ENCODE measurements at regions not wholly inside any gene's neighbourhood (a gene's known extent, or its start where the extent isn't known, plus 50 kb on each side); places are given as distances from the start of the nearest gene placed in this dataset.

DNA sequence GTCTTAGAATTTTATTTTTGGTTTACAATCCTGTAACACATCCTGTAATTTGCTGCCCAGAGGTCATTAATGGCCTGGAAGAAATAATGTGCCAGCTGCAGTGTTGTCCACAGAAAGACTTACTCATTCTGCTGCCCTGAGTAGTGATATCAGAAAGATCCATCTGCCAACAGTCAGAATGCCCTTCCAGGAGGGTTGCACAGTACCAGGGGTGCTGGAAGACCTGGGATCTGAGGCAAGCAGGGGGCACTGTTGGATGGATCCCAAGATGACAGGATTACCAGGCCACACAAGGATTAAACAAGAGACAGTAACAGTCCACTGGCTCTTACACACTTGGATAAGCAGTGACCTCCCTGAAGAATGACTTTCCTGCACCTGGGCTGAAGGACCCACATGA lies 93.8 kb upstream of the TOP3B start:
- no peak for DNase-seq (ENCODE audit: low spot score)

DNA sequence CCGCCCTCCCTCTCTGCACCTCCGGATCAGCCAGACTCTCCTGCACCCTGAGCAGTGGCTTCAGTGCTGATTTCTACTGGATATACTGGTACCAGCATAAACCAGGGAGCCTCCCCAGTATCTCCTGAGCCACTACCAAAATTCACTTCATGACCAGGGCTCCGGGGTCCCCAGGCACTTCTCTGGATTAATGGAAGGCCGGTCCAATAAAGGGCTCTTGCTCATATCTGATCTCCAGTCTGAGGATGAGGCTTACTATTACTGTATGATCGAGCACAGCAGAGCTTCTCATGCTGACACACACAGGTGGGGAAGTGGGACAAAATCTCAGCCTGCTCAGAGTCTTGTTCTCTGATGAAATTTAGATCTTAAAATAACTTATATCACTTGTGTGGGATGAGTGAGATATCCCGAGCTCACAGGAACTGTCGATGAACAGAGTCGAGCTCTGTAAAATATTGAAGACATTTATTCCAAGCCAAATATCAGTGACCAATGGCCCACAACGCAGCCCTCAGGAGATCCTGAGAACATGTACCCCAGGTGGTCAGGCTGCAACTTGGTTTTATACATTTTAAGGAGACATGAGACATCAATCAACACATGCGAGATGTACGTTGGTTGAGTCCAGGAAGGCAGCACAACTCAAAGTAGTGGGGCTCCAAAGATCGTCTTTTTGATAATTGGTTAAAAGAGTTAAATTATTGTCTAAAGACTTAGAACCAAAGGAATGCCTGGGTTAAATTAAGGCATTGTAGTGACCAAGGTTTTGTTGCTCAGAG lies 93.0 kb upstream of the TOP3B start:
- DNase-seq (ENCODE audit: low spot score), result no peak

DNA sequence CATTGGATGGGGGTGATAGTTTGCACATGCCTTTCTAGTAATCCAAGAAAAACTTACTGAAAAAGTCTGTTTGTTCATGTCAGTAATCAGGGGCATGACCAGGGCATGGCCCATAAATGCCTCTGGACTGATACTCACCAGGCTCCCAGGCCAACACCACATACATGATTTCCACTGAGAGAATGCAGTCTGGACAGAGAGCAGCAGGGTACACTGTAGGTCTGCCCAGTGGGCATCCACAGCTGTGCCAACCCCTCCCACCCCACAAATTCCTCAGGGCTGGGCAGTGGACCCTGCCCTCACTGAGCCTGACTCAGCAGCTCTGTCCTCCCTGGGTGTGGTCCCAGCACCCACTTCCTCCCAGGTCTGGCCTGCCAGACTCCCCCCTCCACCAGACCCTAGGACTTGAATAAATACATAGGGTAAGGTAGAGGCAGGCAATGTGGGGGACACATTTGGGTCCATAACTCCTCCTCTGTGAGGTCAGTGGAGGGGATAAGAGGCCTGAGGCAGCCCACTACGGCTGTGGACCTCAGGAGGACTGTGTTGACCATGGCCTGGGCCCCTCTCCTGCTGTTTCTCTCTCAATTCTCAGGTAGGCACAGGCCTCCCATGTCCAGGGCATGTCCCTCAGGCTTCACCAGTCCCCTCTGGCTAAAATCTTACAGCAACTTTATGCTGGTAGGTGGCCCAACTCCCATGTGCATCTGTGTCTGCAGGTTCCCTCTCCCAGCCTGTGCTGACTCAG lies 92.2 kb upstream of the TOP3B start:
- no peak for DNase-seq (ENCODE audit: low spot score)

DNA sequence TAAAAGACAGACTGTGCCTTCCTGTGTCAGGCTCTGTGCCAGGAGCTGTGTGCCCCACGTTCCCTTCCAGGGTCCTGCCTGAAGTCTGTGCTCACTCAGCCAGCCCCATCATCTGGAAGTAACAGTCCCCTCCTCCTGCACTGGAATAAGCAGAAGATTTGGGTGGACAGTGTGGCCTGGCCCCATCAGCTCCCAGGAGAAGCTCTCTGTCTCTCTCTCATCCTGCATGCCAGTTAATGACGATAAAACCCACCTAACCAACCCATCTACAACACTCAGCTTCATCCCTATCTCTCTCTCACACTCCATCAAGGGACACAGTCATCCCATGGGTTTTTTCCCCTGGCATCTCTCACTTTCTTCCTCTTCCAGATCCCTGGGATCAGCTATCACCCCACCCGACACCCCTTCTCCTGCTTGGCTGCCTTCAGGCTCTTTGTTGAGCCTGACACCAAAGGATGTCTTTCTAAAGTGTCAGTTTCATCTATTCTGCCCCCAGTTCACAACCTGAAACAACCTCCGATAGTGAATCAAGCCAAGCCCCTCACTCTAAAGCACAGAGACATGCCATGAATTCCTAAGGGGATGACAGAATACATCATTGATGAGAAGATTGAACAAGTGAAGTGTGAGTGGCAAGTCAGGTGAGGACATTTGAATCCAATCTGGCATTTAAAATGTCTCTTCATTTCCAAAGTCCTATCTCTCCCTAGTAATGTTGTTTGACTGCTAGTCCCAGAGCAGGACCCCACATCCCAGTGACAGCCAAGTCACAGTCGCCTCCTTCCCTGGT lies 91.4 kb upstream of the TOP3B start:
- no peak for DNase-seq (ENCODE audit: low spot score)

DNA sequence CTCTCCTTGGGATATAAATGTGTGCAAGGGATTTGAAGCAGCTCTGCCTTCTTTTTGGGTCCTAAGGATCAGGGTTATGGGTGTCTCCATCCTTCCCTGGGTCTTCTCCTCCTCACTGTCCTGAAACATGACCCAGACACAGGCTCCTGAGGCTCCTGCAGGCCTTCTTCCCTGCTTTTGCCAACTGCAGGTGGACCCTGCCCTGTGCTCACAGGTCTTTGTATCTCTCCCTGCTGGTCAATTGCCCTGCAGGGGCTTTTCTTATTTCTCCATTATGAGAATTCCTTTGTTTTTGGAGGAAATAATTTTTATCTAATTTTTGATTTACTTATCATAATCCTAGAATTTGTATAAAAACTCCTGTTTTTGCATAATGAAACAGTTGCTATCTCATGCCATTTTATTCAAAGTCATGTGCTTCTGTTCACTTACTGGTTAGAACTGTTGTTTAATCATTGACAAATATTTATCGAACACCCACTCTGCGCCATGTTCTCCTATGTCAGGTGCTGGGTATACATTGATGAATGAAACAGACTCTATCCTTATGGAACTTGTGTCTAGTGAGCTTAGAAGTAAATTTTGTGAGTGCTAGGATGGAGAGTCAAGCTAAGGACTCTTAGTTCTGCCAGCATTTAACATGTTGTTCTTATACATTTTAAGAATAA lies 89.7 kb upstream of the TOP3B start:
- DNase-seq (ENCODE audit: low spot score), result no peak

DNA sequence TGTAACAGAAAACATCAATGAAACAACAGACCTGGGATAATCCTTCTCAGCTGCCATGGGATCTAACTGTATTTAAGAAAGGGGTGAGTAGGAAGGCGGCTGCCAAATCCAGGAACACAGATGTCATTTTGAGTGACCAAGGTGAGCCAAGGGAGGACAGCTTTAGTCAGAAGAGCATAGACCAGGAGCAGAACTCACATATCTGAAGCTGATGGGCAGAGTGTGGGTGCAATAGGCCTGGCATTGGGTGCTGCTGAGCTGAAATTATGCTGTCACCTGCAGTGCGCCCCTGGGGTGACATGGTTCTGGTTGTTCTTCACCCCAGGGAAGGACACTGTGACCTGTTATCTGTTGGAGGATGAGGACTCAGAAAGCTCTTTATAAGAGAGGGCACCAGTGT lies 88.9 kb upstream of the TOP3B start:
- no peak for DNase-seq (ENCODE audit: low spot score)

DNA sequence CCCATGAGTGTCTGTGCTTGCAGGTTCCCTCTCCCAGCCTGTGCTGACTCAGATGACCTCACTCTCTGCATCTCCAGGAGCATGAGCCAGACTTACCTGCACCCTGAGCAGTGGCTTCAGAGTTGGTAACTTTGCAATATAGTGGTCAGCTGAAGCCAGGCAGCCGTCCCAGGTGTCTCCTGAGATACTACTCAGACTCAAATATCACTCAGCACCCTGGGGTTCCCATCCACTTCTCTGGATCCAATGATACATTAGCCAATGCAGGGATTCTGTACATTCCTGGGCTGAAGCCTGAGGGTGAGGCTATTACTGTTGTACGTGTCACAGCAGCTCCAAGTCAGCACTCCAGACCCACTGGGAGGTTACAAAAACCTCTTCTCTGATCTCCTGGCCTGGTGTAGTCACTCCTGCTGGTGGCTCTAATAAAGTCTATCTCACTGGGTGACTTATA lies 87.8 kb upstream of the TOP3B start:
- no peak for DNase-seq (ENCODE audit: low spot score)

DNA sequence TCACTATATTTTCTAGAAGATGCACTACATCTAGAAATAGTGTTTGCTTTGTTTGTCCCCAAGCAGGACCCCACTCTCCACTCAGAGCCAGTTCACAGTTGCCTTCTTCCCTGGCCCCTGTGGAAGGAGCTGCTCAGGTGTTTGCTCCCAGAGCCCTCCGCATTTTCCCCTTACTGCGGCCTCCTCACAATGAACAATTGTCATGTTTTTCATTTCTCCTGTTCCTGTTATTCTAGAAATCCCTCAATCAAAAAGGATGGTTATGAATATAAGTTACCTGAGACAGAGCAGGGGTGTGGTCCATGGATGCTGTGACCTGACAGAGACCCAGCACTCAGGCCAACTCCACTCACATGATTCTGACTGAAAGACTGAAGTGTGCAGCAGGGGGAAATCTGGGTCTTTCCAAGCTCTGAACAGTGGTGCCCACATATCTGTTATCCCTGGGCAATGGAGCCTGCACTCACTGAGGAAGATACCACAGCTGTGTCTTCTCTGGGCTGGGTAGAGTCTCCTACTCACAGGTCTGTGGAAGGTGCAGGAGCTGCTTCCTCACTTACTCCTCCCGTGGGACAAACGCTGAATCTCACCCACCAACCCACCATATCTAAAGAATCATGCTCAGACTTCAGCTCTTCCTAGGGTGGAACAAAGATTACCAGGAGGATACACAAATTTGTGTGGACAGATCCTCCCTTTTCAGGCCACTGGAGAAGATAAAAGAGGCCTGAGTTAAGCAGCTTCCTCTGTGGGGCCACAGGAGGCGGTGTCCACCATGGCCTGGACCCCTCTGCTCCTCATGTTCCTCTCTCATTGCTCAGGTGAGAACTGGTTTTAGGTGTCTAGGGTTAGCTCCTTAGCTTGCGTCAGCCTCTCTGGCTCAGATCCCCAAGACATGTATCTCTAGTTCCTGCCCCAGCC lies 87.1 kb upstream of the TOP3B start:
- no peak for DNase-seq (ENCODE audit: low spot score)

DNA sequence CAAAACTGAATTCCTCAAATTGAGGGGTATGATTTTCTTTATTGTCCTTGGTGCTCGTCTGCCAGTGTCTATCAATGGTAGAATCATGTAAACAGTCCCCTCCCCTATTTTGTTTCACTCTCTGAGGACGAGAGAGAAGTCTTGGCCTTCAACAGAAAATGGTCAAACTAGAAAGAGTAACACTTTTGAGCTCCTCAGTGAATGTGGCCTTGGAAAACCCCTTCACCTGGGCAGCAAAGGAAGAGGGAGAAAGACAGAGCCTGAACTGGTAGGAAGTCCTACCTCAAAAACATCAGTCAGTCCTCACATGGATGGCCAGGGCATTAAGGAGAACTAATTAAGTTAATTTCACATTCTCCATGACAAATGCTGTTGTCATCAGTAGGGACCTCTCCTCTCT lies 86.1 kb upstream of the TOP3B start:
- no peak for DNase-seq (ENCODE audit: low spot score)

DNA sequence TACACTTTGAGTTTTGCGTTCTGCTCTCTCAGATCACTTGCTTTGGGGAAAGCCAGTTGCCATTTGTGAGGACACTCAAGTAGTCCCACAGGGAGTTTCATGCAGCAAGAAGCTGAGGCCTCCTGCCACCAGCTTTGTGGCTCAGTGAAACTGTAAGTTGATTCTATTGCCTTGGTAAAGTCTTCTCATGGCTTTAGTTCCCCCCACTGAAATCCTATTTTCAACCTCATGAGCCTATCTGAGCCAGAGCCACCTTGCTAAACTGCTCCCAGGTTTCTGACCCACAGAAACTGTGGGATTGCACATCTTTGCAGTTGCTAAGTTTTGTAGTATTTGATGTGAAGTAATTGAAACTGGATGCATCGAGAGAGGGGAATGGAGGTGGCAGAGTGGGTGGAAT lies 85.4 kb upstream of the TOP3B start:
- no peak for DNase-seq (ENCODE audit: low spot score)

DNA sequence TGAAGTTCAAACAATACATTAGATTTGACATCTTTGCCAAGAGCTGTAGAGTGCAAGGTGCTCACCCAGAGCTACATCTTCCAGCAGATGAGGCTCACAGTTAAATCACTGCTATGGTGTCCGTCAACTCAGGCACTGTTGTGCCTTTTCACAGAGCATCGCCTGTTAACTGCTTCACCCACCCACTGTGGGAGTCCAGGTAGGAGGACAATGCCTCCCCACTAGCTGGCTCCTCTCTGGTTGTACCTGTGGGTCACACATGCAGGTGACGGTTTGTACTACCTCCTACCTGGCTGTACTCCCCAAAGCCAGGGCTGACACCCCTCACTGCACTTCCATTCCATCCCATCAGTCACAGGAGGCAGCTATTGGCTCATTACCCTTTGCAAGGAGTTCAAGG lies 84.6 kb upstream of the TOP3B start:
- DNase-seq (ENCODE audit: low spot score), result no peak

DNA sequence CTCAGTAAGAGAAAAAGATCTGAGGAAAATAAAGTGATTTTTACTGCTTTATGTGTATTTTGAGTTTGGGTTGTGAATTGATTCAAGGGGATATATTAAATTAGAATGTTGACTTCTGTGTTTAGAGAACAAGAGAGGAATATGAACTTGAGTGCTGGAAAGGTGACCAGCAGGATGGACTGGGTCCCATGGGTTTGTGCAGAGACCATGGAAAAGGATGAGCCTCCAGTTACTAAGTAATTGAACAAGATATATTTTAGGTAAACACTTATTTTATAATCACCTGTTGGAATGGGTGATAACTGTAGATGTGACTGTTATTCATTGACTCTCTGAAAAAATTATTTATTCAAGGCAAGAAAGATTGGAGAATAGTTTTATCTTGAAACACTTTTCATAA lies 82.0 kb upstream of the TOP3B start:
- DNase-seq (ENCODE audit: low spot score), result no peak

DNA sequence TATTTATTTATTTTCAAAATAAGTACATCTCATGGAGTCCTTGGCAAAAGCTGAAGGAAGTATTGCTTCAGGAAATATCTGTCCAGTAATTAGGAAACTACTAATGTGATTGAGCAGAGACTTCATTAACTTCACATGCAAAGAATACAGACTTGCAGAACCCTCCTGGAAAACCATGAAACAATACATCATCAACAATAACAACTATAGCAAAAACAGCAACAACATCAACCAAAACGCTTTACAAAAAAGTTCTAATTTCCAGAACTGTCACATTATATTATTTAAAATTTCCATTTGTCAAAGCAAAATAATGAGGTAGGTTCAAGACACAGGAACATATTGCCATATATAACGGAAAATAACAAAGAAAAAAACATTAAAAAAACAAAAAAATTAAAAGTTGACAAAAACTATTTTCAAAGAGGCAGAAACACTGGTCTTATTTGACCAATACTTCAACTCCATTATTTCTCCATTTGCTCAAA lies 79.8 kb upstream of the TOP3B start:
- DNase-seq (ENCODE audit: low spot score), result no peak

DNA sequence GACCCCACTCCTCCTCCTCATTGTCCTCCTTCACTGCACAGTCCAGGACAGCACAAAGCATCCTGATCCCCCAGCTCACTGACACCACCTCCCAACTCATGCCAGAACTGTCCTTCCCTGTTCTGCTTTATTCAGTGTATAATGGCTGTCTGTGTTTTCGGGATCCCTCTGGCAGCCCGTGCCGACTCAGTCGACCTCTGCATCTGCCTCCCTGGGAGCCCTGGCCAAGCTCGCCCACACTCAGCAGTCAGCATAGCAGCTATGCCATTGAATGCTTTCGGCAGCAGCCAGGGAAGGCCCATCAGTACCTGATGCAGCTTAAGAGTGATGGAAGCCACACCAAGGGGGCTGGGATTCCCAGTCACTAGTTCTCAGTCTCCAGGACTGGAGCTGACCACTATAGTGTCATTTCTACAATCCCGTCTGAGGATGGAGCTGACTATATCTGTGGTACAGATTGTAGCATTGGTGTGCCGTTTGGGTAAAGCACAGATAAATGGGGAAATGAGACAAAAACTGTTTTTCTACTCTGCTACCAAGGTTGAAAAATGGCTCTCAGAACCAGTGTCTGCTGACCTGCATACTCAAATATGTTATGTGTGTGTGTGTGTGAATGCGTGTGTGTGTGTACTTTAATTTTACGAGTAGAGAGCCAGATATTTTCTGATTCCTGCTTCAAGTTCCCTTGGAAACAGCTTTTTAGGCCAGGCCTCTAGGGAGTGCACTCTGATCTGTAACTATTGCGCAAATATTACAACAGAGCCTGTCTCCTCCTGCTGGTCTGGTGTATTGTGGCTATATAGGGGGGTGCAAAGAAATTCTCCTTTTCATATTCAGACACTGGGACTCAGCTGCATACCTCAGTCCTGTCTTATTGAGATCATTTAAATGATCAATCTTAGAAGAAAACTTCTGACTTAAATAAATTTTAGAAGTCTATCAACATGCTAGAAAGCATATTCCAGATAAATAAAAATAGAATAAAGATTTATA lies 78.8 kb upstream of the TOP3B start:
- no peak for DNase-seq (ENCODE audit: low spot score)

DNA sequence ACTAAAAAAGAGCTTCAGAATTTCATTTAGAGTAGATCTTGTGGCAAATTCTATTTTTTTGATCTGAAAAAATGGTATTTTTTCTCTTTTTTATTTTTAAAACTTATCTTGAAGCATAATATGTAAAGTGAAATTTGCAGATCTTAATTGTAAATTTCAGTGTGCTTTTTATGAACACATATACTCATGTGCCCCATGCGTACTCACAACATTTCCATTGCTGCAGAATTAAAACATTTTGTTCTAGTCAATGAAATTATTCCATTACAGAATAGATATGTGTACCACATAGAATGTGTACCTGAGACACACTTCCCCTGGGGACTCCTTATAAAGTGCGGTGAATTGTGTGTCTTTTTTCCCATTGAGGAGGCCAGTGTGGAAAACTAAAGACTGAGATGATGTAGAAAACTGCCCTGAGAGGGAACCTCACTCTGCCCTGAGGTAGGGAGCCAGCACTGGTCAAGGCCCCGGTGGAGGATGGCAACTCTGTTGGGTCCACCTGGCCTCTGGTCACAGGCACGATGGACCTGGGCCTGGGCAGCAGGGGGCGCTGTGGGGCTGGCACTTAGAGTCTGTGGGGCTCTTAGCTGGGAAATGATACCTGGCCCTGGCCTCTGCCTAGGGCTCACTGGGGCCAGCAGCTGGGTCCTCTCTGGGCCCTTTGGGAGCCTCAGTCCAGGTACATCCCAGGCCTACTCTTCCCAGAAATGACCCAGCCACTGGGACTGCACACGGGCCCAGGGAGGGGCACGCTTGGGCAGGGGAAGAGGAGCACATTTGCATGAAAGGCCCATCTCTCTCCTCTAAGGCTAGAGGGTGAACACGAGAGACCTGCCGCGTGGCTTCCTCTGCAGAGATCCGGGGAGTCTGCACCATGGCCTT lies 77.9 kb upstream of the TOP3B start:
- peak; percentile 73 for DNase-seq (ENCODE audit: low spot score)

DNA sequence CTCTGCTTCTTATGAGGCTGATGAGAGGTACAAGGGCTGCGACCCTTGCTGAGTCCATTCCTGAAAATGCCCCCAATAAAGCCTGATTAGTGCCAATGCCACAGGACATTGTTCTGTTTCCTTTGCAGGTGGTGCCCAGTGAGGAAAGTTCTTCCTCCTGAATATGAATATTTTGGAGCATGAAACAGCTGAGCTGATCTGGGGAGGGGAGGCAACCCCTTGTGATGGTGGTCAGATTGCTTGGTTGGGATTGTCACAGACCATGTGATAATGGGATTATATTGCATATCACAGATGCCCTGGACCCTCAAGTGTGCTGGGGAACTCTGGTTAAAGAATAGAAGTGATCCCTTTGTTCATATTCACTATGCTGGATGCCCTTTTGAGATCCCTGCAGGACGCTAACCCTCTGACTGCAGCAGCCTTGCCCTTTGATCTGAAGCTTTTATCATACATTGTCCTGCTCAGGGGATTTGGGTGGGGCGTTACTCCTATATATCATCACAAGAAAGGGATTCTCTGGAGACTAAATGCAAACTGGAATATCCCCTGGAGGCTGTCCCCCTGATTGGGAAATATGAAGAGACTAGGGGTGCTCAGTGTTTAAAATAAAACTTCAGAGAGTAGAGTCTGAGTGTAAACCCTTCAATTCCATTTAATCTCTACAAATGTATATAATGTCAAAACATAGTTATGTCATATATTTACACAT lies 76.9 kb upstream of the TOP3B start:
- no peak for DNase-seq (ENCODE audit: low spot score)

DNA sequence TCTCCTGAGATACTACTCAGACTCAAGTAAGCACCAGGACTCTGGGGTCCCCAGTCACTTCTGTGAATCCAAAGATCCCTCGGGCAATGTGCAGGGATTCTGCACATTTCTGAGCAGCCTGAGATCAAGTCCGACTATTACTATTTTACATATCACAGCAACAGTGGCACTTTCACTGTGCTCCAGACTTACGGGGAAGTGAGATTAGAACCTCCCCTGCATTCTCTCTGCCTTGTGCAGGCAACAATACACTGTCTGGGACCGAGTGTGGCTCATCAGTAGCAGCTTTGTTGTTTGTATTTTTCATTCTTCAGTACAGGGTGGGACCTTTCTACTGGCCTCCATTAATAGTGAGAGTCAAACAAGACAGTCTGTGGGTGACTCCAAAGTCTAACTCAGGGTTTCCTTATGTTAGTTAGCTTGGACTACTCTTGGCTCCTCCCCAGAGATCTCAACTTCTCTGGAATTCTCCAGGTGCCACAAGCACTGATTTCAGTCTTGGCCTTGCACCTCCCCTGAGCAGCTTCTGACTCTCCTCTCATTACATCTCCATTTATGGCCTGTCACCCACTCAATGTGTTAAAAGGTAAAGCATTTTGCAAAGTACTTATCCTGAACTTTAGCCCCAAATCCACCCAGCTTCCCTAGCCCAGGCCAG lies 76.2 kb upstream of the TOP3B start:
- DNase-seq (ENCODE audit: low spot score), result no peak
